Adrenal gland (tissue), 5 donors: ENCODE measurements at regions not wholly inside any gene's neighbourhood (a gene's known extent, or its start where the extent isn't known, plus 50 kb on each side); places are given as distances from the start of the nearest gene placed in this dataset.

ENCODE experiments used
- CTCF ChIP-seq, 6 experiments: fragments of 450-650 bp in 4 of 6; fragments of 200-600 bp in 2 of 6; sonication (generic) in 1 of 6; IDR thresholded peaks; 1 replicate in 5 of 6; 2 replicates in 1 of 6; pipeline versions ENCODE4 v1.5.1 to v1.8.0; 2016 to 2021; ENCODE audit warnings: antibody characterized with exemption in 6 of 6, mild to moderate bottlenecking in 2 of 6, moderate library complexity in 1 of 6
- POLR2A ChIP-seq, 2 donors: fragments of 450-650 bp; IDR thresholded peaks; one replicate each; pipeline ENCODE4 v1.6.1; 2017; ENCODE audit warnings: antibody characterized with exemption in 2 of 2, mild to moderate bottlenecking in 2 of 2, moderate library complexity in 1 of 2
- donor health status: DM: no; HTN: no; CAD: no.

GRCh38 chr9:87011551-87011950 is 64.2 kb upstream of the GAS1 start:
- no peak for TF ChIP-seq CTCF (IDR thresholded peaks at IDR 0.05)
- TF ChIP-seq POLR2A (IDR thresholded peaks at IDR 0.05), result no peak
